ENCODE measurements at regions not wholly inside any gene's neighbourhood (a gene's known extent, or its start where the extent isn't known, plus 50 kb on each side); places are given as distances from the start of the nearest gene placed in this dataset.

DNA sequence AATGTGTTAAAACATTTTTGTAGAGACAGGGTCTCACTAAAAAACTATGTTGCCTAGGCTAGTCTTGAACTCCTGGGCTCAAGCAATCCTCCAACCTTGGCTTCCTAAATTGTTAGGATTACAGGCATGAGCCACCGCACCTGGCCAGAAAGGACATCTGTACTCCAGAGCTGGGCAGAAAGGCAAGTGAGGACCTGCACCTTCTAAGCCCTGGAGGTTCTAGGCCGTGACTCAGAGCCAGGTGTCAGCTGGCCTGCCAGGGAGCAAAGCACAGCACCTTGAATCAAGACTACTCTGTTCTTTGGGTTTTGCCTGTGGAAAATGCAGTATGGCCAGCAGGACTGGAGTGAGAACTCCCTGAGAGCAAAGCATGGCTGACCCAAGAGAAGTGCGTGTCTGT lies 396.5 kb downstream of the ADRA2A start:
- H3K27ac ChIP-seq = no peak overlapping the region
- TF ChIP-seq, protein P1, sequence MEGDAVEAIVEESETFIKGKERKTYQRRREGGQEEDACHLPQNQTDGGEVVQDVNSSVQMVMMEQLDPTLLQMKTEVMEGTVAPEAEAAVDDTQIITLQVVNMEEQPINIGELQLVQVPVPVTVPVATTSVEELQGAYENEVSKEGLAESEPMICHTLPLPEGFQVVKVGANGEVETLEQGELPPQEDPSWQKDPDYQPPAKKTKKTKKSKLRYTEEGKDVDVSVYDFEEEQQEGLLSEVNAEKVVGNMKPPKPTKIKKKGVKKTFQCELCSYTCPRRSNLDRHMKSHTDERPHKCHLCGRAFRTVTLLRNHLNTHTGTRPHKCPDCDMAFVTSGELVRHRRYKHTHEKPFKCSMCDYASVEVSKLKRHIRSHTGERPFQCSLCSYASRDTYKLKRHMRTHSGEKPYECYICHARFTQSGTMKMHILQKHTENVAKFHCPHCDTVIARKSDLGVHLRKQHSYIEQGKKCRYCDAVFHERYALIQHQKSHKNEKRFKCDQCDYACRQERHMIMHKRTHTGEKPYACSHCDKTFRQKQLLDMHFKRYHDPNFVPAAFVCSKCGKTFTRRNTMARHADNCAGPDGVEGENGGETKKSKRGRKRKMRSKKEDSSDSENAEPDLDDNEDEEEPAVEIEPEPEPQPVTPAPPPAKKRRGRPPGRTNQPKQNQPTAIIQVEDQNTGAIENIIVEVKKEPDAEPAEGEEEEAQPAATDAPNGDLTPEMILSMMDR (IDR thresholded peaks at IDR 0.05) = no peak
- no peak for DNase-seq (ENCODE audit: low spot score)
- H3K4me3 ChIP-seq = no peak overlapping the region

DNA sequence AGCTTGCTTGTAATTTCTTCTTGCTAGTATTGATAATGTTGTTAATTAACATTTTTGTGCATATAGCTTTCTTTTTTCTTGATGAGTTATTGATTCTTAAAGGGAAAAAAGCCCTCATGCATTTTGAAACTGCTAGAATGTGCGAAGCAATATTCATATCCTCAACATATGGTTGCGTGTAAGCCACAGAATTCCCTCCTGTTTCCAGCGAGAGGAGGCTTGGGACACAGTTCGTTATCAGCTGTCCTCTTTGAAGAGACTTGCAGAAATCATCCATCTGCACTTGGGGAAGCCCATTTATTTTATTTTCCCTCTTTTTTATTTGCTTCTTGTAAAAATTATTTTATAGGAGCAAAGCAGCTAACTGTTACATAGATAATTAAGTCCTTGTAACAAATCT lies 398.0 kb downstream of the ADRA2A start:
- DNase-seq (ENCODE audit: low spot score) = no peak
- TF ChIP-seq, protein P1 (IDR thresholded peaks at IDR 0.05) = no peak
- Histone ChIP-seq H3K27ac (no peak overlapping the region), H3K4me3 (no peak overlapping the region)

DNA sequence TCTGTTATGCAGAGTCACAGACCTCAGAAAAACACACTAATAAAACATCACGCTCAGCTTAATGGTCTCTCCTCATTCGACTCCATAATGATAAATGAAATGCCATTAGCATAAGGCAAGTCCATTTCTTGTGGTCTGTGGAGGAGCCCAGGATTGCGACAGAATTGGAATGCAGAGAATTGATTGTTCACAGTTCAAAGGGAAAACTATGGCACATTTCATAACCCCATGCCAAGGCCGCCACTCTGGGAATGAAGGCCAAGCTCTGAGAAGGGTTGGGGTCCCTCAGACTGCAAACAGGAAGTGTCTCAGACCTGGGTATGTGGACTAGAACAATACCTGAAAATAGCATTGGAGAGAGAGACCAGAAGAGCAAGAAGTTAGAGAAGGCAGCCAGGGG lies 398.9 kb downstream of the ADRA2A start:
- TF ChIP-seq, protein P1 (IDR thresholded peaks at IDR 0.05) = no peak
- Histone ChIP-seq H3K27ac (no peak overlapping the region), H3K4me3 (no peak overlapping the region)
- no peak for DNase-seq (ENCODE audit: low spot score)

DNA sequence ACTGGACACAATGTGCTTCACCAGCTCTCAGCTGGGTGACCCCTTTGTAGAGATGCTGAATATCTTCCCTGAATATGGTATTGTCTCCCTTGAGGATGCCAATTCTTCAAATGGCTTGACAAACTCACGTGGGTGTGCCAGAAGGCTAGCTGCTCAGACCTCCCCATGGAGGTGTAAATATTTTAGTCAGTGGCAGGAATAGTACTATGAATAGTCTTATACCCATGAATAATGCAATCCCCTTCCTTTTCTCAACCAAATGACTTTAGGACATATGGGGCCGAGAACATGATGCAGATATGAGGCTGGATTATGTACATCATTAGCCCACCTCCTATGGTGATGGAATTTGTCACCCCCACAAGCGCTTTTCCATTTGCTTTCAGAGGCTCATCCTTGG lies 401.8 kb downstream of the ADRA2A start:
- no peak for DNase-seq (ENCODE audit: low spot score)
- TF ChIP-seq, protein P1 (IDR thresholded peaks at IDR 0.05) = no peak

DNA sequence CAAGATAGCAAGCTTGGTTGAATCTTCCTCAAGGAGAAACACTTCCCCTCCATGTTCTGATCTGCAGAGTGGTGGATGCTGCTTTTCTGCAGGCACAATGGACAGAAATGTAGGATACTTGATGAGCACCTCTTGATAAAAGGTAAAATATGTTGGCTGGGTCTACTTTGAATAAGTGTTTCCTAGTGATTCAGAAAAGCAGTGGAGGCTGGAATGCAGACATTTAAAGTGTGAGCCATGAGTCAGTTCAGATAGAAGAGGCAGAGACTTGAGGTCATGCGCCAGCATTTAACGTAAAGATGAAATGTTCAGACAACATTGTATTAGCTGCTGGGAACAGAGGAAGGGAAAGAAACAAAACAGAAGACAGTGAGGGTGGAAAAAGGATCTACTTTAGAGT lies 403.1 kb downstream of the ADRA2A start:
- Histone ChIP-seq H3K4me3 (no peak overlapping the region), H3K27ac (no peak overlapping the region)
- DNase-seq (ENCODE audit: low spot score) = no peak
- TF ChIP-seq, protein P1 (IDR thresholded peaks at IDR 0.05) = no peak

More for the DNA sequence above, 401.8 kb downstream of the ADRA2A start:
- Histone ChIP-seq H3K4me3 (no peak overlapping the region), H3K27ac (no peak overlapping the region)

DNA sequence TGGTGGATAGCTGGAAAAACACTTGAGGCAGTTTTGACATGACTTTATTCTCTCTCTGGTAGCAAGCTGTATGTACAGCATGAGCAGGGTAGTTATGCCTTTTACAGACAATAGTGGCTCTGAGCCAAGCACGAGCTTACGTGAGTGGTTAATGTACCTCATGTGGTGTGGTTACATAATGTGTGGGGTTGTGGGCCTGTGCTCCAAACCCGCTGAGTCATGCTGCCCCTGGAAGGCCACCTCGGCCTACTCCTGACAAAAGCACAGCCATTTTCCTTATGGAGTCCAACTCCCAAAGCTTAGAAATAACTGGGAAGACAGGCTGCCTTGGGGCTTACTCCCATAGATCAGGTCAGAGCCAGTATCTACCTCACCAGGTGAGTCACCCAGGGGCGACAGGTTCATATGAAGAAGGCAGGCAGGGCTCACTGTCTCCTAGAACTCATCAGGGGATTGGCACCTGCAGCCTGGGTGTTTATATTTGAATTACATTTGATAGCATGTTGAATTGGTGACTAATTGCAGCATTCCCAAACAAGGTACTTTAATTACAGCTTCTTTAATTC lies 404.5 kb downstream of the ADRA2A start:
- Histone ChIP-seq H3K4me3 (no peak overlapping the region), H3K27ac (no peak overlapping the region)
- DNase-seq (ENCODE audit: low spot score) = no peak
- TF ChIP-seq, protein P1 (IDR thresholded peaks at IDR 0.05) = no peak

DNA sequence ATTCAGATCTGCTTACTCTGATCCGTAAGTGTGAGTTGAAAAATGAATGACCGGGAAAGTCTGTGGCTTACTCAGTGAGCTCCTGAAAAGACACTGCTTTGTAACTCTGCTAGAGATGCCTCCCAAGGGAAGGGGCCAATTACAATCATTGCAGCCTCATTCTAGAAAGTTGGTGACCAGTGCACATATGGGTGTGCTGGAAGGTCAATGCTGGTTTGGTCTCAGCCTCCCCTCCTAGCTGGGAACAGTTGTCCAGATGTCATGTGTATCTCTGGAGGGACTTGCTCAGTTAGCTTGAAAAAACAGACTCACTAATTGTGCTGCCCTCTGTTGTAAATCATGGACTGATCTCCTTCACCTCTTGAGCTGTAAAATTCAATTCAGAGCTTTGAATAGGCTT lies 405.0 kb downstream of the ADRA2A start:
- no peak overlapping the region for H3K4me3 ChIP-seq
- no peak overlapping the region for H3K27ac ChIP-seq
- DNase-seq (ENCODE audit: low spot score) = no peak
- TF ChIP-seq, protein P1 (IDR thresholded peaks at IDR 0.05) = no peak
